ENCODE measurements at regions not wholly inside any gene's neighbourhood (a gene's known extent, or its start where the extent isn't known, plus 50 kb on each side); places are given as distances from the start of the nearest gene placed in this dataset.

- TF ChIP-seq, protein P1, sequence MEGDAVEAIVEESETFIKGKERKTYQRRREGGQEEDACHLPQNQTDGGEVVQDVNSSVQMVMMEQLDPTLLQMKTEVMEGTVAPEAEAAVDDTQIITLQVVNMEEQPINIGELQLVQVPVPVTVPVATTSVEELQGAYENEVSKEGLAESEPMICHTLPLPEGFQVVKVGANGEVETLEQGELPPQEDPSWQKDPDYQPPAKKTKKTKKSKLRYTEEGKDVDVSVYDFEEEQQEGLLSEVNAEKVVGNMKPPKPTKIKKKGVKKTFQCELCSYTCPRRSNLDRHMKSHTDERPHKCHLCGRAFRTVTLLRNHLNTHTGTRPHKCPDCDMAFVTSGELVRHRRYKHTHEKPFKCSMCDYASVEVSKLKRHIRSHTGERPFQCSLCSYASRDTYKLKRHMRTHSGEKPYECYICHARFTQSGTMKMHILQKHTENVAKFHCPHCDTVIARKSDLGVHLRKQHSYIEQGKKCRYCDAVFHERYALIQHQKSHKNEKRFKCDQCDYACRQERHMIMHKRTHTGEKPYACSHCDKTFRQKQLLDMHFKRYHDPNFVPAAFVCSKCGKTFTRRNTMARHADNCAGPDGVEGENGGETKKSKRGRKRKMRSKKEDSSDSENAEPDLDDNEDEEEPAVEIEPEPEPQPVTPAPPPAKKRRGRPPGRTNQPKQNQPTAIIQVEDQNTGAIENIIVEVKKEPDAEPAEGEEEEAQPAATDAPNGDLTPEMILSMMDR (IDR thresholded peaks at IDR 0.05; ENCODE audit: low read length) = no peak
- no peak for TF ChIP-seq EZH2 (IDR thresholded peaks at IDR 0.05; ENCODE audit: borderline replicate concordance, low read length)
Observed at GRCh38 chr2:228628682-228629081, 447.2 kb upstream of the SPHKAP start.
